Heart left ventricle (tissue), 13 donors: ENCODE measurements at regions not wholly inside any gene's neighbourhood (a gene's known extent, or its start where the extent isn't known, plus 50 kb on each side); places are given as distances from the start of the nearest gene placed in this dataset.

Experiments used
- POLR2A ChIP-seq, 2 donors: fragments of 450-650 bp; IDR thresholded peaks; one replicate each; pipeline ENCODE4 v1.6.1; 2017; ENCODE audit warnings: antibody characterized with exemption in 2 of 2, mild to moderate bottlenecking in 2 of 2, moderate library complexity in 2 of 2
- TF ChIP-seq, protein P1 (sequence below), 12 donors: fragments of 200-600 bp; sonication (generic) in 4 of 12; IDR thresholded peaks; one replicate each; pipeline versions ENCODE4 v1.5.0 to v1.8.0; 2018 to 2022; ENCODE audit warnings: antibody characterized with exemption in 12 of 12, mild to moderate bottlenecking in 5 of 12
- donor health status: ischemic (EF 13 %, LVEDD 7.1; RV severe dilation, severe dysfunction).
- donor health status: DM: no; HTN: yes; CAD: no.
- donor health status: DM: no; HTN: no; CAD: no.
- donor health status: ischemic (EF 25% LVEDD 6.9; RV normal size, moderate dysfunction).
- donor health status: ischemic (EF 25% LVEDD 5.7; RV mildly dilated, moderate dysfunction).
- donor health status: ischemic (EF 35%, LVEDD 5.7; RV mildly dilated, moderate dysfunction).
- donor health status: nonischemic (EF 11% LVEDD 7.7; RV severe dilation, severe dysfunction).
- donor health status: DM: yes; HTN: yes; CAD: no.
- donor health status: PGD.
- donor health status: ischemic (EF 29% LVEDD 5.4; RV normal size, mild dysfunction).
- donor health status: nonischemic (EF 23%, LVEDD 6.1; RV moderate dilation, normal function).

DNA sequence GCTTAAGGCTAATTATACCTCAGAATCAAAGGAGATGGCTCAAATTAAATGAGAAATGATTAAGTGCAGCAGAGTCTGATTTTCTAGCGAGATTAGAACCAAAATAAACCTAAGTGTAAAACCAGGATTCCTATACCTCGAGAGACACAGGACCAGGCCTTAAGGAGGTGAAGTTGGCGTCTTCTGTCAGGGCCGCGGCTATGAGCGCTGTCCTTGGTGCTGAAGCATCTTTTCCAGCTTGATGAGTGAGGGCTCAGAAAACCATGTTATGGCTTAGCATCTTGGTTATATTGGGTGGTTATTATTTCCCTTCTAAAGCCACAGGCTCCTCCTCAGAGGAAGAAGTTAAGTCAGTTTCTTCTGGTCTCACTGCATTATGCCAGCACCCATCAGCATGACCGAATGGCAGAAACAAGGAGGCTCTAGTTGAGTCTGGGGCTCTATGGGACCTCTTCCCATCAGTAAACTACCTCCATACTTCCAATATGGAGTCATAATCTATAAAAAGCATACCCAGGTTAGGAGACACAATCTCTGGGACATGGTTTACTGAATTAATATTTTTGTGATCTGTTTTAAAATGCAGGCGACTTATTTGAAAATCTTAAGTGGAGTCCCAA is 120.1 kb upstream of the NMNAT3 start:
- TF ChIP-seq POLR2A (IDR thresholded peaks at IDR 0.05) = no peak
- TF ChIP-seq, protein P1, sequence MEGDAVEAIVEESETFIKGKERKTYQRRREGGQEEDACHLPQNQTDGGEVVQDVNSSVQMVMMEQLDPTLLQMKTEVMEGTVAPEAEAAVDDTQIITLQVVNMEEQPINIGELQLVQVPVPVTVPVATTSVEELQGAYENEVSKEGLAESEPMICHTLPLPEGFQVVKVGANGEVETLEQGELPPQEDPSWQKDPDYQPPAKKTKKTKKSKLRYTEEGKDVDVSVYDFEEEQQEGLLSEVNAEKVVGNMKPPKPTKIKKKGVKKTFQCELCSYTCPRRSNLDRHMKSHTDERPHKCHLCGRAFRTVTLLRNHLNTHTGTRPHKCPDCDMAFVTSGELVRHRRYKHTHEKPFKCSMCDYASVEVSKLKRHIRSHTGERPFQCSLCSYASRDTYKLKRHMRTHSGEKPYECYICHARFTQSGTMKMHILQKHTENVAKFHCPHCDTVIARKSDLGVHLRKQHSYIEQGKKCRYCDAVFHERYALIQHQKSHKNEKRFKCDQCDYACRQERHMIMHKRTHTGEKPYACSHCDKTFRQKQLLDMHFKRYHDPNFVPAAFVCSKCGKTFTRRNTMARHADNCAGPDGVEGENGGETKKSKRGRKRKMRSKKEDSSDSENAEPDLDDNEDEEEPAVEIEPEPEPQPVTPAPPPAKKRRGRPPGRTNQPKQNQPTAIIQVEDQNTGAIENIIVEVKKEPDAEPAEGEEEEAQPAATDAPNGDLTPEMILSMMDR (IDR thresholded peaks at IDR 0.05) = no peak
